Vagina (tissue), 2 donors: ENCODE measurements at regions not wholly inside any gene's neighbourhood (a gene's known extent, or its start where the extent isn't known, plus 50 kb on each side); places are given as distances from the start of the nearest gene placed in this dataset.

ENCODE experiments used
- CTCF ChIP-seq, 3 experiments: fragments of 450-650 bp in 2 of 3; fragments of 200-600 bp in 1 of 3; sonication (generic) in 1 of 3; IDR thresholded peaks; one replicate each; pipeline ENCODE4 v1.5.1; 2017 to 2019; ENCODE audit warnings: antibody characterized with exemption in 3 of 3, mild to moderate bottlenecking in 2 of 3, moderate library complexity in 2 of 3
- POLR2A ChIP-seq, 2 donors: fragments of 450-650 bp; IDR thresholded peaks; one replicate each; pipeline ENCODE4 v1.6.1; 2017; ENCODE audit warnings: antibody characterized with exemption in 2 of 2, mild to moderate bottlenecking in 2 of 2, moderate library complexity in 2 of 2

GRCh38 chr7:153701678-153702077, 350.5 kb upstream of the DPP6 start:
- TF ChIP-seq CTCF (IDR thresholded peaks at IDR 0.05) (no peak), POLR2A (IDR thresholded peaks at IDR 0.05) (no peak)
